Lung (tissue), 11 donors: ENCODE measurements at regions not wholly inside any gene's neighbourhood (a gene's known extent, or its start where the extent isn't known, plus 50 kb on each side); places are given as distances from the start of the nearest gene placed in this dataset.

ENCODE experiments used
- ATAC-seq: fragments of 200-7000 bp; cut with Tn5 transposase; one replicate; pipeline ENCODE4 v1.9.1; 2020; ENCODE audit warnings: moderate number of reproducible peaks; ENCODE audit not compliant: insufficient read depth, low FRiP score
- DNase-seq, 3 donors: peaks; one replicate each; pipeline ENCODE4 v3.0.0-alpha.2; 2013 to 2017
- H3K27ac ChIP-seq, 2 donors: one replicate each; pipeline ENCODE4 v1.5.1; 2013; ENCODE audit warnings: mild to moderate bottlenecking in 2 of 2, moderate library complexity in 2 of 2, control low read depth in 1 of 2, inconsistent platforms in 1 of 2, low read depth in 1 of 2, low read length in 1 of 2
- H3K27me3 ChIP-seq, 3 donors: one replicate each; pipeline ENCODE4 v1.5.1; 2013; ENCODE audit warnings: low read length in 2 of 3; ENCODE audit not compliant: control insufficient read depth in 3 of 3, insufficient read depth in 3 of 3
- H3K36me3 ChIP-seq, 4 donors: one replicate each; pipeline ENCODE4 v1.5.1; 2013; ENCODE audit warnings: low read length in 4 of 4, mild to moderate bottlenecking in 1 of 4, moderate library complexity in 1 of 4; ENCODE audit not compliant: control insufficient read depth in 4 of 4, insufficient read depth in 4 of 4
- H3K4me1 ChIP-seq, 5 donors: one replicate each; pipeline ENCODE4 v1.5.1; 2013; ENCODE audit warnings: low read length in 5 of 5, mild to moderate bottlenecking in 2 of 5, moderate library complexity in 1 of 5; ENCODE audit not compliant: control insufficient read depth in 5 of 5, insufficient read depth in 5 of 5
- H3K4me3 ChIP-seq: one replicate; pipeline ENCODE4 v1.5.1; 2013; ENCODE audit warnings: mild to moderate bottlenecking, control low read depth, moderate library complexity
- H3K9ac ChIP-seq, 2 donors: one replicate each; pipeline ENCODE4 v1.5.1; 2013; ENCODE audit warnings: low read length in 2 of 2, control low read depth in 1 of 2; ENCODE audit not compliant: insufficient read depth in 1 of 2
- H3K9me3 ChIP-seq, 4 donors: one replicate each; pipeline ENCODE4 v1.5.1; 2013; ENCODE audit warnings: low read length in 3 of 4, mild to moderate bottlenecking in 1 of 4, moderate library complexity in 1 of 4; ENCODE audit not compliant: control insufficient read depth in 4 of 4, insufficient read depth in 3 of 4
- WGBS, 2 donors: extraction: QIAGEN DNeasy Blood & Tissue Kit; methylation state at CpG; one replicate each; pipeline ENCODE4 v1.1.7; 2013; 5-methylcytosine and 5-hydroxymethylcytosine counted together
- TF ChIP-seq, protein P1 (sequence below): IDR thresholded peaks from 2 replicates; pipeline ENCODE4 v1.5.1; 2012; ENCODE audit warnings: mild to moderate bottlenecking; ENCODE audit errors: control extremely low read depth, extremely low read depth
- donor health status: control.
- donor health status: control.
- donor health status: Bipolar disorder and iron deficiency.
- donor health status: healthy.
- donor health status: DM: yes; HTN: yes; CAD: no.

- TF ChIP-seq, protein P1, sequence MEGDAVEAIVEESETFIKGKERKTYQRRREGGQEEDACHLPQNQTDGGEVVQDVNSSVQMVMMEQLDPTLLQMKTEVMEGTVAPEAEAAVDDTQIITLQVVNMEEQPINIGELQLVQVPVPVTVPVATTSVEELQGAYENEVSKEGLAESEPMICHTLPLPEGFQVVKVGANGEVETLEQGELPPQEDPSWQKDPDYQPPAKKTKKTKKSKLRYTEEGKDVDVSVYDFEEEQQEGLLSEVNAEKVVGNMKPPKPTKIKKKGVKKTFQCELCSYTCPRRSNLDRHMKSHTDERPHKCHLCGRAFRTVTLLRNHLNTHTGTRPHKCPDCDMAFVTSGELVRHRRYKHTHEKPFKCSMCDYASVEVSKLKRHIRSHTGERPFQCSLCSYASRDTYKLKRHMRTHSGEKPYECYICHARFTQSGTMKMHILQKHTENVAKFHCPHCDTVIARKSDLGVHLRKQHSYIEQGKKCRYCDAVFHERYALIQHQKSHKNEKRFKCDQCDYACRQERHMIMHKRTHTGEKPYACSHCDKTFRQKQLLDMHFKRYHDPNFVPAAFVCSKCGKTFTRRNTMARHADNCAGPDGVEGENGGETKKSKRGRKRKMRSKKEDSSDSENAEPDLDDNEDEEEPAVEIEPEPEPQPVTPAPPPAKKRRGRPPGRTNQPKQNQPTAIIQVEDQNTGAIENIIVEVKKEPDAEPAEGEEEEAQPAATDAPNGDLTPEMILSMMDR: no peak
- Histone ChIP-seq H3K9me3 (peaks cover 0 to 11% (median 4%) of the 10 kb centered on the region in 4 donors), H3K36me3 (no peaks in the 10 kb centered on the region), H3K4me3 (no peak overlapping the region), H3K27me3 (no peaks in the 10 kb centered on the region), H3K27ac (no peak overlapping the region), H3K4me1 (peaks cover 0 to 5% (median 3%) of the 10 kb centered on the region in 5 donors), H3K9ac (no peak overlapping the region)
- DNase-seq (peak in 1 of 3 donors; percentile 20), ATAC-seq (no peak)
- WGBS, 2 donors: 94 to 96% methylated on average over 15 of the region's 15 CpGs
Measured at GRCh38 chr18:39801010-39801409, 2154.0 kb upstream of the PIK3C3 start.

DNA sequence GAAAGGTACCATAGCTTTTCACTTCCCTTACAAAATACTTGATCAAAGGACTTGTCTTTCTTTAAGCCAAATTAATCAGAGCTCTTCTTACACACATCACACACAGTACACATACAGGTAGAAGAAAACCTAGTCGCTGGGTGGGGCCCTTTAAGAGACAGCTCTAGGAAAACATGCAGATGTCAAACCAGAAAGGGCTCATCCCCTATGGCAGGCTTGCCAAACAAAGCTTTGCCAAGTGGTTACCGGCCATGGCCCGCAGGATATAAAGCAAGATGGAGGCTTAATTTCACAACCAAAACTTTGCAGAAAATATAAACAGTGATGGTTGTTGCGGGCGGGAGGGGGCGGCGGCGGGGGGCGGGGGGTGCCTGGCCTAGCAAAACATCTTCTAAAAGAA is 2156.0 kb upstream of the PIK3C3 start:
- Histone ChIP-seq H3K4me1 (peaks cover 0 to 5% (median 3%) of the 10 kb centered on the region in 5 donors), H3K27me3 (no peaks in the 10 kb centered on the region), H3K27ac (no peak overlapping the region), H3K36me3 (no peaks in the 10 kb centered on the region), H3K9me3 (peaks cover 0 to 11% (median 4%) of the 10 kb centered on the region in 4 donors), H3K4me3 (no peak overlapping the region), H3K9ac (no peak overlapping the region)
- DNase-seq: peak; percentile 40 to 53 (median 49)
- WGBS, 2 donors: 21 to 54% methylated on average over 9 of the region's 9 CpGs
- TF ChIP-seq, protein P1: no peak
- ATAC-seq: no peak

- H3K9me3 ChIP-seq: peaks cover 0 to 1% (median under 1%) of the 10 kb centered on the region in 4 donors
- H3K27me3 ChIP-seq: no peaks in the 10 kb centered on the region
- no peaks in the 10 kb centered on the region for H3K36me3 ChIP-seq
- no peak overlapping the region for H3K27ac ChIP-seq
- ATAC-seq: no peak
- H3K4me1 ChIP-seq: peaks cover 0 to 5% (median 0%) of the 10 kb centered on the region in 5 donors
- 80 to 86% methylated on average over 3 of the region's 3 CpGs for WGBS, 2 donors
- TF ChIP-seq, protein P1: no peak
- no peak for DNase-seq
- no peak overlapping the region for H3K4me3 ChIP-seq
- H3K9ac ChIP-seq: no peak overlapping the region
Measured at GRCh38 chr18:39796393-39796792, 2158.6 kb upstream of the PIK3C3 start.

DNA sequence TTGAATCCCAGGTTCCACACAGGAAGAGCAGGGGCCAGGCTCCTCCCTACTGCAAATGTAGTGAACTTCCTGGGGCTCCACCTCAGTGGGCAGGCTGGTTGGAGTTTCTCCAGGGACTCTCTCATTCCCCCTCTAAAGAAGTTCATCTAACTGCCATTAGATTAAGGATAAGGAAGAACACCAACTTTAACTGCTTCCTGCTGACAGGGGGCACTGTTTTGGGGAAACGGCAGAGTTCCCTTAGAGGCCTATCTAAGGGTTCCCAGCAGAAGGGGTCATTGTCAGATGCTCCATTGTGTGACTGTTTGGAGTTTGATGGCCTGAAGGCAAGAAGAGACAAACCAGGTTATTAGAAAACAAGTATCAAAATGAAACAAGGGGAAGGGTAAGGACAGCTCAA is 2159.7 kb upstream of the PIK3C3 start:
- H3K9ac ChIP-seq: no peak overlapping the region
- DNase-seq: no peak
- no peaks in the 10 kb centered on the region for H3K36me3 ChIP-seq
- H3K9me3 ChIP-seq: no peaks in the 10 kb centered on the region
- H3K4me3 ChIP-seq: no peak overlapping the region
- no peak overlapping the region for H3K27ac ChIP-seq
- TF ChIP-seq, protein P1: no peak
- ATAC-seq: no peak
- 71 to 72% methylated on average over 1 of the region's 1 CpG for WGBS, 2 donors
- no peaks in the 10 kb centered on the region for H3K27me3 ChIP-seq
- H3K4me1 ChIP-seq: peaks cover 0 to 5% (median 0%) of the 10 kb centered on the region in 5 donors
